Fibroblast of lung (primary cell): ENCODE measurements at regions not wholly inside any gene's neighbourhood (a gene's known extent, or its start where the extent isn't known, plus 50 kb on each side); places are given as distances from the start of the nearest gene placed in this dataset.

Source experiments
- CTCF ChIP-seq, 2 donors: IDR thresholded peaks in 1 of 2; conservative IDR thresholded peaks in 1 of 2; 1 replicate in 1 of 2; 2 replicates in 1 of 2; pipeline ENCODE4 v1.5.1; 2011 to 2012; ENCODE audit warnings: low read length in 2 of 2, control low read depth in 1 of 2, inconsistent platforms in 1 of 2, low read depth in 1 of 2, mild to moderate bottlenecking in 1 of 2
- EZH2 ChIP-seq: IDR thresholded peaks from 2 replicates; pipeline ENCODE4 v1.5.1; 2012; ENCODE audit warnings: low read length, control low read depth, mild to moderate bottlenecking; ENCODE audit errors: missing control alignments

GRCh38 chr6:145445674-145446073 is 289.6 kb downstream of the EPM2A start:
- no peak for TF ChIP-seq CTCF (conservative IDR thresholded peaks at IDR 0.05 in 1 of 2, IDR thresholded peaks at IDR 0.05 in 1 of 2; ENCODE audit: low read depth in 1 of 2, low read length in 2 of 2)
- TF ChIP-seq EZH2 = no peak
